ENCODE measurements at regions not wholly inside any gene's neighbourhood (a gene's known extent, or its start where the extent isn't known, plus 50 kb on each side); places are given as distances from the start of the nearest gene placed in this dataset.

DNA sequence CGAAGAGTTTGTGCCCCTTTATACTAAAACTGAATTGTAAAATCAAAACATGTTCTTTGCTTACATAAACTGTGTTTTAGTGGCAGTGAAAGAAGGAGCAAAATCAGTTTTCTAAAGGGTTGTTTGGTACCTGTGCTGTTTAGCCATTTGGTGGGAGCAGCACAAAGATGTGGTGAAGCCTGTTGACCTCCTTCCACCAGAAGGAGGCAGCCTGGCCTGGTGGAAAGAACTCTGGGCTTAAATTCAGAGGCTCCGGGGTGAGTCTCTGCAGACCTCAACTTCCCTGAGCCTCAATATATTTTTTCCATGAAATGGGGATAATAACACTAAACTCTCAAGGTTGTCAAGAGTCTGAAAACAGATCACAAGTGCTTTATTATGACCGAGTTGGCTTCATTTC lies 502.5 kb downstream of the VRK1 start:
- DNase-seq (ENCODE audit: low read depth), result peak; percentile 1

DNA sequence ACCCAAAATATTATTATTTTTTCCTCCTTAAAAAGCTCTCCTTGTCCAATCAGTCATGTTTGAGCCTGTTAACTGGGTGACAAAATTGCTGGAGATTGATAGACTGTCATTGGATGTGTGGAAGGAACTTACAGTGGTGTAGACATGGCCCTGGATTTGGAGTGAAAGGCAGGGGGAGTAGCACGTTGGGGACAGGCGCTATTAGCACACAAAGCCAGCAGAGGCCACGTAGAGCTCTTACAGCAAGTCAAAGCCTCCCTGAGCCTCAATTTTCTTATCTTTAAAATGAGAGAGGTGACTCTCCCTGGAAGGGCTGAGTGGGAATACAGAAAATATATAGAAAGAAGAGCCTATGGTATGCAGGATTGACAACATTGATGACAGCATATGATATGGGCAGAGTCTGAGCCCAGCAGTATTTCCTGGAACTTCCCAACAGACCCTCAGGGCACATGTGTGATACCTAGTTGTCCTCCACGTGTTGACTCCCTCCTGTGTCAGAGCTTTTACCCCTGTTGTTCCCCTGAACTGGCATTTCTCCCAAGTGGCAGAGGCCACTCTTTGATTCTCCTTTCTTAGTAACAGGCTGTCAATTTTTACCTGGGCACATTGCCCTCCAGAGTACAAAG lies 504.9 kb downstream of the VRK1 start:
- no peak for DNase-seq (ENCODE audit: low read depth)

DNA sequence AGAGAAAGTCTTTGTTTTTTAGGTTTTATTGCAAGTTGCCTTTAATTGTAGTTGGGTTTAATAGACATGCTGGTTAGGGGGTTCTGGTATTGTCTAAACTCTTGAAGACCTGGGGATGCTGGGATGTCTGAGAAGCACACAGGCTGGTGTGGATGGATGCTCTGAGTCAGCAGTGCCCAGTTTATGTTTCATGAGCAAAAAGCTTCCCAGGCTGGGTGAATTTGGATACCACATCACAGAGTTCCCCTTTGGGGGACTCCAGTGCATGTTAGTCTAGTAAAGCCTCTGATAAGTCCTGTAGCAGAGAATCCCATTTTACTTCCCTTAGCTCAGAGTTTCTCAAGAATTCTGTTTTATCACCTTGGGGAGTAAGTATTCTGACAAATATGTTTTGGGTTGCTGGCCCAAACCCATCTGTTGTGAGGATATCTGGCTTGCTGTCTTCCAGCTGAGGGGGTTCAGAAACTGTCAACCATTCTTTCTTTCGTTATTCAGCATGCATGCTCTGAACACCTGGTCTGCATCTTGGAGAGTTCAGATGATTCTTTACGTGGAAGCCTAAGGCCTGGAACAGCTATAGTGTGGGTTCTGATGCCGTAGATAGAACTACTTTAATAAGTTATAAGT lies 509.1 kb downstream of the VRK1 start:
- DNase-seq (ENCODE audit: low read depth), result no peak

DNA sequence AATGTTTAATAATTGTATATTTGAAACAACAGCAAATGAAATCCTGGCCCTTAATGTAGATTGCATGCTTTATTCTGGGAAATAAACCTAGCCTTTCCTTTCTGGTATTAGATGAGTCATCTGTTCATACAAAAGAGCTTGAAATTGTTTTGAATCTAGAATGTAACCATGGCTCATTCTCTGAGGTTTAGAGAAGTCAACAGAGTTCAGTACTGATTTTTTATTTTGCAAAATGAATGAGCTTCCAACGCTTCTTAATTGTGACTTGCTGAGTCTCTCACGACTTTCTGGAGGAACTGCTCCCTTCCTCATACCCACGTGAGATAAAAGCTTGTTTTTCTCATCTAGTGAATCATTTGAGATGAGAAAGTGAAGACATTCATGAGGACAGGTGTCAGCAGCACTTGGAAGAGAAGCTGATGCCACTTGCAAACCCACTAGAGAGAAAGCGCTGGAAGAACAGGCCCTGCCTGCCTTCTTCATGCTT lies 509.6 kb downstream of the VRK1 start:
- no peak for DNase-seq (ENCODE audit: low read depth)

DNA sequence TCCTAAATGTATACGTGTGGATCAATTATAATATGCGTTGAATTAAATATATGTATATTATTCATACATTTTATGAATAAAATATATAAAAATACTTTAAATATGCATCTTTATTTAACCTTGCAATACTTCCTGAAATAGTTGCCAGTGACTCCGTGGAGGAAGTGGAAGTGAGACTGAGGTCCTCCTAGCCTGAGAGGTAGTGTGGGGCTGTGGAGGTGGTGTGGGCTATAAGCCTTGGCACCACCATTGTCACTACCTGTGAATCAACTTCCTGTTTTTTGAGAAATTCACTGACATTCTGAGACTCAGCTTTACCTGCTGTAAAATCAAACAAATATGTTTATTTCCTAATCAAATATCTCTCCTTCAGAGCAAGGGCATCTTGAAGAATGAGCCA lies 514.2 kb downstream of the VRK1 start:
- DNase-seq (ENCODE audit: low read depth), result no peak

DNA sequence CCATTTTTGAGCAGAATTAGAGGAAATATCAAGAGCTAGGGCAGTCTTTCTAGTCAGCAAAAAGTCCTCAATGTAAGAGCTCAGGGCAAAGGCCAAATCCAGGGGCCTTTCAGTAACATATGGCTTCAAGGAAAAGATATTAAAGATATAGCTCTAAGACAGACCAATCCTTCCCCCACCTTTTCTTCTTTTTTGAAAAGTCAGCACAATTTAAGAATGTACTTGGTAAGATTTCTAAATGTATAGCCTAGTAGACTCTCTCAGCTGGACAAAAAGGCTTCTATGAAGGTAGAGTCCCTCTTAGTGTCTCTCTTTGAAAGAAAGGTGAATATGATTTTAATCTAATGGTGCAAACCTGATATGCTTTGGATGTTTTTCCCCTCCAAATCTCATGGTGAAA lies 515.7 kb downstream of the VRK1 start:
- no peak for DNase-seq (ENCODE audit: low read depth)

DNA sequence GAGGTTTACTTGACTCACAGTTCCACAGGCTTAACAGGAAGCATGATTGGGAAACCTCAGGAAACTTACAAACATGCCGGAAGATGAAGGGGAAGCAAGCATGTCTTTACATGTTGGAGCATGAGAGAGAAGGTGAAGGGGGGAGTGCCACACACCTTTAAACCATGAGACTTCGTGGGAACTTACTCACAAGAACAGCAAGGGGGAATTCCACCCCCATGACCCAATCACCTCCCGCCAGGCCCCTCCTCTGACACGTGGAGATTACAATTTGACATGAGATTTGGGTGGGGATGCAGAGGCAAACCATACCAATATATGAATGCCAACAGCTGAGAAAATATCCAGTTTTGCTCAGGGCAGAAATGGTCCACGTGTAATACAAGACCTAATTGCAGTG lies 518.6 kb downstream of the VRK1 start:
- no peak for DNase-seq (ENCODE audit: low read depth)

DNA sequence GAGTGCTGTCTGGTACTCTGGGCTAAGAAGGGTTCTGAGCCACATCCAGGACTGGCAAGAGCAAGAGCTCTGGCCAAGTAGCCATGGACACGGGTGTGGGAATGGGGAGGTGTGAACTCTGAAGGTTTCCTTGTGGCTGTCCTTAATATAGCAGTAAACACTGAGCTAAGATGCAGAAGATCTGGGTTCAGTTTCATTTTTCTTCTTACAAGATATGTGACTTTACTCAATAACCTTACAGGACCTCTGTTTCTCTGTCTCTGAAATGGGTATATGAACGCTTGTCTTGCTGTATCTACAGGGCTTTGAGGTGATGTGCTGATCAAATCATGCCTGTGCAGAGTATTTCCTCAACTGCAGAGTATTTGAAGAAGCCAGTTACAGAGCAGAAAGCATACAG lies 521.2 kb downstream of the VRK1 start:
- no peak for DNase-seq (ENCODE audit: low read depth)

DNA sequence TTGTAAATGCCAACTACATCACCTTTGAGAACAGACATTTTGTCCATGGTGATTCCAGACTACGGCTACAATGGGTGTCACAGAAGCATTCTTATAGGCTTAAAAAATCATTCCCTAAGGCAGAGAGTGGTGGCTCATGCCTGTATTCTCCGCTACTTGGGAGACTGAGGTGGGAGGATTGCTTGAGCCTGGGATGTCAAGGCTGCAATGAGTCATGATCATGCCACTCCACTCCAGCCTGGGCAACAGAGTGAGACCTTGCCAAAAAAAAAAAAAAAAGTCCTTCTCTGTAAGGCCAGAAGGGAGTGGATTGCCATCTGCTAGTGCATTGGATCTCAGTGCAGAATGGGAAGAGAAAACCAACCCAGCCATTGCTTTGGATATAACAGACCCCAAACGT lies 522.5 kb downstream of the VRK1 start:
- DNase-seq (ENCODE audit: low read depth), result no peak

DNA sequence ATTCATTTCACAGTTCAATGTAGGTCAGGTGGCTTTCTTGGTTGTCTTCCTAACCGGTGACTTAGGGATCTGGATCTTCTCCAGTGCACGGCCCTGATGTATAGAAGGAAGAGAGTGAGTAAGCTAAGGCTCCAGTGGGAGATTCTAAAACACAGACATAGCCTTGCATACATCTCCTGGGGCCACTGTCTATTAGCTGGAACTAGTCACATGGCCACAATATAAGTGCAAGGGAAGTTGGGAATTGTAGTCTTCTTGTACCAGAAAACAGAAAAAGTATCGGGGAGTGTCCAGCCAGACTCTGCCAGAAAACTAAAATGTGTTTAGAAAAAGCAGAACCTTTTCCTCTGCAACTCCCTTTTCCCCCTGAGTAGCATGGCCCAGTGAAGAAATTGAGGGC lies 531.6 kb downstream of the VRK1 start:
- no peak for DNase-seq (ENCODE audit: low read depth)

DNA sequence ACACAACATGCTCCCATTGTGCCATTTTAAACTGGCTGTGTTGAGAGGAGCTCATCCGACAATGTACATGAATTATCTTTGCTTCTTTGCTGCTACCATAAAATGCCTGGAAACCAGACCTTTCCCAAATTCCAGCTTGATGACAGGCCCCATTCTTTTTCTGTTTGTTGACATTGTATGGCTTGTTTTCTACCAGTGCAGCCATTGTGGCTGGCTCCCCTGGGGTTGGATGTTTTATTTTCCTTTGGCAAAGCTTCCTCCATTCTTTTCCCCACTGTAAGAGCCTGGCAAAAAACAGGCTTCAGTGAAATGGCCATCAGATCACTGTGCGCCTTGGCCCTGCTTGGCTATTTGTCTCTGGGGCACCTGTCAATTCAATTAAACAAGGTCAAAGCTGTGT lies 532.5 kb downstream of the VRK1 start:
- DNase-seq (ENCODE audit: low read depth), result no peak

DNA sequence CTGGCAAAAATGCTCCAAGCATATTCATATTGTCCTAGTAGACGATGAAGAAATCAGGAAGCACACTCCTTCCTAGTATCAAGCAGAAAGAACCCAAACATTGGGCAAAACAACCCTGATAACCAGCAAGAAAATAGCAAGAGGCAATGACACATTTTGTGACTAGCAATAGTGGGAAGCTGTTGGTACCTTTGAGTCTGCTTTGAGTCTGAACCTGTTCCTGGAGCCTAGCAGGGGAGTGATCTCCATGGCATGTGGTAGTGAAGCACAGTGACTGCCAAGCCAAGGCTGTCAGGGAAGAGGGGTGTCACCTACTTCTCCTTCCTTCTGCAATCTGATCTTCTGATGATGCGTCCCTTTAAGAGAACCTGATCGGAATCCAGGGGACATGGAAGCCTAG lies 533.9 kb downstream of the VRK1 start:
- DNase-seq (ENCODE audit: low read depth), result no peak

DNA sequence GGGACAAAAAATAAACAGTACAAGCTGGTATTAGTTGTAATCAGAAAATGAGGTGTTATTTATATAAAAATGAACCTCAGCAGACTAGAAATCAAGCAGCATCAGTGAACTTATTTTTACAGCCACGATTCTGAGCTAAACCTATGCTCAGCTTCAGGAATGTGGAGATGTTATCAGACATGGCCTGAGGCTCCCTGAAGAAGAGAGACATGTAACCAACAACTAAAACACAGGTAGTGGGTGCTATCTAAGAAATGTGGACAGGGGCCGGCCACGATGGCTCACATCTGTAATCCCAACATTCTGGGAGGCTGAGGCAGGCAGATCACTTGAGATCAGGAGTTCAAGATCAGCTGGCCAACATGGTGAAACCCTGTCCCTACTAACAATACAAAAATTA lies 534.3 kb downstream of the VRK1 start:
- no peak for DNase-seq (ENCODE audit: low read depth)

DNA sequence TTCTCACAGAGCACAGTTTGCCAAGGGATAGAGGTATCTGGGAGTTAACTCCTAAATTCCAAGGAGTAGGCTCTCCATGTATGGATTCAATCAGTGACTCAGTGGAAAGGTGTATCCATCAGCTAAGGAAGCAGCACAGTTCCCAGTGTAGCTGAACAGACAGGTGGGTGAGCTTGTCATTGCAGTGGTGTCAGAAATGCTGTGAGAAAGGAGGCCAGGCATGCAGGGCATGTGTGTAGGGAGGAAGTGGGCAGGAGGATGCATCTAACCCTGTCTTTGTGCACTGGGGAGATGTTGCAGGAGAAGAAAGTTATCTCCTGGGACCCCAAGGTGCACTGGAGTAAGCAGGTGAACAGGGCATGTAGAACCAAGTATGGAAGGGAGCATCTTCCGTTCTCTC lies 539.0 kb downstream of the VRK1 start:
- no peak for DNase-seq (ENCODE audit: low read depth)

DNA sequence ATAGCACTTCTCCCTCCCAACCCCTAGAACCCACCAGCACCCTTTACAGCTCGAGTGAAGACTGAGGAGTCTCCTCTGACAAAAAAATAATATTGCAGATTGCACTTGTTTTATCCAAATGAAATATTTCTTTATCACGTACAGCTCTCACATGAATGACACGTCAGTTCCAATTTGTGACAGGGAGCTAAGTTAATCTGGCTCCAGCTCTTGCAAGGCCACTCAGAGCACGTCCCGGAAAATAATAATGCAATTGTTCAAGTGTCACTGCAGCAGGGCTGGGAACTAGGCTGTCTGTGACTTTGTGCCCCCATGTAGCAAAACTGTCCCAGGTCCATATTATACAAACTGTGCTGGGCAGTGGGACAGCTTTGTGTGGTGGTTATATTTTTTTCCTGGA lies 539.6 kb downstream of the VRK1 start:
- DNase-seq (ENCODE audit: low read depth), result no peak

DNA sequence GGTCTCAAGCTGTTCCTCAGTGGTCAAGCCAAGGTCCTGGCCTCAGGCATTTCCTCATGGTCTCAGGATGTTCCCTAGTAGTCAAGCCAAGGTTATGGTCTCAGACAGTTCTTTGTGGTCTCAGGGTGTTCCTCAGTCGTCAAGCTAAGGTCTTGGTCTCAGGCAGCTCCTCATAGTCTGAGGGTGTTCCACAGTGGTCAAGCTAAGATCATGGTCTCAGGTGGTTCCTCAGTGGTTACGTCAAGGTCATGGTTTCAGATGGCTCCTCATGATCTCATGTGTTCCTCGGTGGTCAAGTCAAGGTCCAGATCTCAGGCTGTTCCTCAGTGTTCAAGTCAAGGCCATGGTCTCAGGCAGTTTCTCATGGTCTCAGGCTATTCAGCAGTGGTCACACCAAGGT lies 540.1 kb downstream of the VRK1 start:
- DNase-seq (ENCODE audit: low read depth), result no peak

DNA sequence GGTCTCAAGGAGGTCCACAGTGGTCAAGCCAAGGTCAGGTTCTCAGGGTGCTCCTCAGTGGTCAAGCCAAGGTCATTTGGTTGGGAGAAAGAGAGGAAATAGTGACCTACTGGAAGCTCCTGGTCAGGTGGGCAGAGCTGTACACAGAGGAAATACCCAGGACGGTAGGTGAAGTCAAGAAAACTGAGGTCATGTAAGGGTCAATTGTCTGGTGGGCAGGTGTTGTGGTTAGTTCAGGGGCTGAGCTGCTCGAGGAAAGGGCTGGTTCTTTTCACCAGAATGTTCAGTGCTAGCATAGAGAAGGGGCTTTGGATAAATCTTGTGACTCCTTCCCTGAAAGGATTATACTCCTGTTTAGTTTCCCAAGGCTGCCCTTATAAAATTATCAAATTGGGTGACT lies 540.5 kb downstream of the VRK1 start:
- DNase-seq (ENCODE audit: low read depth), result no peak

DNA sequence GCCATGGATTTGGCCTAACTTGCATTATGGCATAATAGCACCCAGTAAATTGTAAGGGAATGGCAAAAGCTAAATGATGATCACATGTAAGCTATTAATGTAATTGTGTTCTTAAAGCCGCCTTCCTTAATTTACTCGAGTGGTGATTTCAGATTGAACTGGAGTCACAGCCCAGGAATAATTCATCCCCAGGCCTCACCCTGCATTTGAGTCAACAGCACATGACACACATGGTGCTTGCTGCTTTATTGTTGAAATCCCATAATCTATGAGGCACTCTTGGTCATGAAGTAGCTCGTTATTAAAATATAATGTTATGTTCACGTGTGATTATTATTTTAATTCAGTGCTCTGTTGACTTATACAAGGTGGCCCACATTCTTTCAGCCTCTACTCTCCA lies 547.5 kb downstream of the VRK1 start:
- DNase-seq (ENCODE audit: low read depth), result no peak

DNA sequence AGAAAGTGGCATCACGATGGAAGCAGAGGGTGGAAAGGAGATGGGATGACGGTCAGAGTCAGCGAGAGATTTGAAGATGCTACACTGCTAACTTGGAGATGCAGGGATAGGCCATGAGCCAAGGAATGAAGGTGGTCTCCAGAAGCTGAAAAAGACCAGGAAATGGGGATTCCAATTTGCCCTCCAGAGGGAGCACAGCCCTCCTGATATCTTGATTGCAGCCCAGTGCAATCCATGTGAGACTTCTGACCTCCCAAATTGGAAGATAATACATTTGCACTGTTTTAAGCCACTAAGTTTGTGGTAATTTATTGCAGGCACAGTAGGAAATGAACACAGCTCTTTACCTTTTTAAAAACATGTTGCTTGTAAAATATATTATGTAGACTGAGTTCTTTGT lies 549.5 kb downstream of the VRK1 start:
- no peak for DNase-seq (ENCODE audit: low read depth)

DNA sequence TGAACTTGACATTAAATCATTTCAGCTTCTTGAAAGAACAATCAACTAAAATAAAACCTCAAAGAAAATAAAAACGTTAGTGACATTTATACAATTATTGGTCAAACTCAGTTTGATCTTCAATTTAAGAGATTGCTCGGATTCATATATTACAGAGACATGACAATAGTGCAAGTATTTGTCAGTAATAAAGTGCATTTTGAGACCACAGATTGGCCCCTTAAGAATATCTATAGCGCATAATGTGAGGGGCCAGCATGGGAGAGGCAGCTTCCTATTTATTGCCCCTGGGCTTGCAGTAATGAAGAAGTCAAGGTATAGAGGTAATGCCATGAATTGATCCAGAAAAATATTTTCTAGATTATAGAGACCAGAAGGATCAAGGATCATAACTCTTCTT lies 552.3 kb downstream of the VRK1 start:
- DNase-seq (ENCODE audit: low read depth), result no peak

DNA sequence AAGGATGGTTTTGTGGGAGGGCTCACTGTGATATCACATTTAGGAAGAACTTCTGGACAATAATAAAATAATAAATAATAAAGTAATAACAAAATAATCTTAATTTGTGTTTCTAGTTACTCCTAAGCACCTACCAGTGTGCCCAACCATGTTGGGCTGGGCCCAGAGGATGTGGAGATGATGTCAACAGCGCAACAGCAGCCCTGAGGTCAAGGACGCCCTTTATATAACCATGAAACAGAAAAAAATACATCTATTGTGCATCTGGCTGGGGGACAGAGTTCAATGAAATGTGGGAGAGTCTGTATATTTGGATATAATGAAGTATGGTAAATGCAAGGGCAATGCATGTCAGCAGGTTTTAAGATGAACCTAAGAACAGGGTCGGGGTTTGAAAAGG lies 552.8 kb downstream of the VRK1 start:
- no peak for DNase-seq (ENCODE audit: low read depth)

DNA sequence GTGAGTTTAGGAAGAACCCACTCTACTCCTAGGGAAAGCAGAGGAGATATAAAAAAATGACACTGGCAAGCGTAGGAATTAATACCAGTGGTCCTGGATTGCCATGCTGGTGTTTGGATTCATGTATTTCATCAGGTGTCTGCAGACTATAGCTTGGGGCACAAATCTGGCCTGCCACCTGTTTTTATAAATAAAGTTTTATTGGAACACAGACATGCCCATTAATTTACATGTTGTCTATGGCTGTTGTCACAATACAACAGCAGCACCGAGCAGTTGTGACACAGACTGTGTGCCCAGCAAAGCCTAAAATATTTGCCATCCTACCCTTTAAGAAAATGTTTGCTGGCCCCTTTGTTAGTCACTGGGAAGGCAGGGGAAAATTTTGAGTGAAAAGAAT lies 553.2 kb downstream of the VRK1 start:
- DNase-seq (ENCODE audit: low read depth), result no peak

DNA sequence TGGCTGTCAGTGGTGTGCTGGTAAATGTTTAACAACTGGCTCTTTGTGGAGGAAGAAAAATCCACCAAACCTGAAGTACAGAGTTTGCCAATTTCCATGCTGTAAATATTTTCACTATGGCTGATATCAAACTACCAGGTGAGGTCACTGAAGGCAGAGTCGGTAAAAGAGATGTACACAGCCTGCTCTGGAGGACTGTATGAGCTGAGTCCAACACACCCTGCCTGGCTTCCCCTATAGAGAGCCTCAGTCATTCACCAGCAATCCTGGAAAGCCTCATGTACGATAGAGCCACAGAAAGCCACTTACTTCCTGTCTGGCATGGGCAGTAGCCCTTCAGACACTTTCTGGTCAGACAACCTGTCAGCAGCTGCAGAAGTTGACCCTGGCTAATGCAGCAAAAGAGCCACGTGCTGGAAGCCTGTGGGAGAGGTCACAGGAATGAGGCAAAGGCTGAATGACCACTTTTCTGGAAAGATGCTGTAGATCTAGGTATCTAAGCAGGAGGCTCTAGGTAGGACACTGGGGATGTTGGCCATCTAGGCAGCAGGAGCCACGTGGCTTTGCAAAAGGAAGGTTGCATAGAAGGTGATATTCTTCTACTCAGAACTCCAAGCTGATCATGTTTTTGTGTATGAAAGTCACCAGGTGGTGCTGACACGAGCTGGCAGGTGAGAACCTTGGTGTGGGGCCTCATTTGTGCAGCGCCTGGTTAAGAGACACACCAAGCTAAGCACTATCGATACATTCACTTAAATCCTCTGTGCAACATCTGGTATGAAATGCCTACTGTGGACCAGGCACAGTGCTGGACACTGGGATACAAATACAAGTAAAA lies 553.9 kb downstream of the VRK1 start:
- DNase-seq (ENCODE audit: low read depth), result no peak

Data from T-helper 22 cell (primary cell).